GM12872 (cell line): ENCODE measurements at regions not wholly inside any gene's neighbourhood (a gene's known extent, or its start where the extent isn't known, plus 50 kb on each side); places are given as distances from the start of the nearest gene placed in this dataset.

Experiments
- TF ChIP-seq, protein P1 (sequence below): IDR thresholded peaks from 3 replicates; pipeline ENCODE4 v1.5.1; 2011; ENCODE audit warnings: low read depth, mild to moderate bottlenecking, low read length, moderate library complexity; ENCODE audit not compliant: insufficient read depth

- TF ChIP-seq, protein P1, sequence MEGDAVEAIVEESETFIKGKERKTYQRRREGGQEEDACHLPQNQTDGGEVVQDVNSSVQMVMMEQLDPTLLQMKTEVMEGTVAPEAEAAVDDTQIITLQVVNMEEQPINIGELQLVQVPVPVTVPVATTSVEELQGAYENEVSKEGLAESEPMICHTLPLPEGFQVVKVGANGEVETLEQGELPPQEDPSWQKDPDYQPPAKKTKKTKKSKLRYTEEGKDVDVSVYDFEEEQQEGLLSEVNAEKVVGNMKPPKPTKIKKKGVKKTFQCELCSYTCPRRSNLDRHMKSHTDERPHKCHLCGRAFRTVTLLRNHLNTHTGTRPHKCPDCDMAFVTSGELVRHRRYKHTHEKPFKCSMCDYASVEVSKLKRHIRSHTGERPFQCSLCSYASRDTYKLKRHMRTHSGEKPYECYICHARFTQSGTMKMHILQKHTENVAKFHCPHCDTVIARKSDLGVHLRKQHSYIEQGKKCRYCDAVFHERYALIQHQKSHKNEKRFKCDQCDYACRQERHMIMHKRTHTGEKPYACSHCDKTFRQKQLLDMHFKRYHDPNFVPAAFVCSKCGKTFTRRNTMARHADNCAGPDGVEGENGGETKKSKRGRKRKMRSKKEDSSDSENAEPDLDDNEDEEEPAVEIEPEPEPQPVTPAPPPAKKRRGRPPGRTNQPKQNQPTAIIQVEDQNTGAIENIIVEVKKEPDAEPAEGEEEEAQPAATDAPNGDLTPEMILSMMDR: no peak
Measured at GRCh38 chr4:187656959-187657358, 338.6 kb upstream of the ZFP42 start.

DNA sequence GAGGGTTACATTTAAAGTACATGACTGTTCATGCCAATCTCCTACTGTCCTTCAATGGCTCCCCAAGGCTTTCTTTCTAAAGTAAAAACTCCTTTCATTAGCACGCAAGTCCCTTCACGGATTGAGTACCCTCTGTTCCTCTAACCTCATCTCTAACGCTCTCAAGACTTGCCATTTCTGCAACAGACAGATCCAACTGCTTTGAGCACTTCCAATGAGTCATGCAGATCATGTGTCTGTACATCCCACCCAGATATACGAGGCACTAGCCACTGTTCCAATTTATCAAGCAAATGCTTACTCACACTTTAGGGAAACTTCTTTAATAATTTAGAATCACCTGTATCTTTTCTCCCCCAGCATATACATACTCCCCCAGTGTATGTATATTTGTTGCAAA lies 332.5 kb upstream of the ZFP42 start:
- TF ChIP-seq, protein P1: no peak

DNA sequence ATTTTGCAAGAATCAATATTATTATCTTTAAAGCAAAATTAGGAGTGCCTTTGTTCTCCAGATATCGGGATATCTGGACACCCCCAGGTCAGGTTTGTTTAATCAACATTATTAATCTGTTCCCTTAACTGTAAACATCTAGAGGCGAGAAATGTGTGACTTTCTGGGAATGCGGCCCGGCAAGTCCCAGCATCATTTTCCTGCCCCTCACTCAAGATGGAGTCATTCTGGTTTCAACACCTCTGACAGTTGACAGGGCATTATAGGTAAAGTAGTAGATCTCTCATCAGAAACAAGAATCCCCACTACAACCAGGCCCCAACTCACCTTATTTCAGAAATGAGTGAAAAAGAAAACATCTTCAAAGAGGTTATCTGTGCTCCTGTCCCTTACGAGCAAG lies 331.6 kb upstream of the ZFP42 start:
- TF ChIP-seq, protein P1: no peak

DNA sequence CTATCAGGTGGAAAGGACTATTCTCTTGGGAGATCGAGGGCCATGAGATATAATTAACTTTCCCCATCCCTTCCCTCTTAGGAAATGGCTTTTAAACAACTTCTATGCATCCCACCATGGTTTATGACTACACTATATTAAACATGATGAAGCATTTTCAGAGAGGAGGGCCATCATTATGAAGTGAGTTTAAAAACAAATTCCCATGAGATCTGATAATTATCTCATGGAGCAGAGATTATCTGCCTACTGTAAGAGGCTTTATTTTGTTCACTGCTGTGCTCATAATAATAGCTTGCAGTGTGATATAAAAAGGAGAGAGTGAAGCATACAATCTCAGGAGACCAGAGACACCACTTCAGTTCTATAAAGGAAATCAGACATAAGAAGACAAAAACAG lies 330.5 kb upstream of the ZFP42 start:
- TF ChIP-seq, protein P1: no peak

DNA sequence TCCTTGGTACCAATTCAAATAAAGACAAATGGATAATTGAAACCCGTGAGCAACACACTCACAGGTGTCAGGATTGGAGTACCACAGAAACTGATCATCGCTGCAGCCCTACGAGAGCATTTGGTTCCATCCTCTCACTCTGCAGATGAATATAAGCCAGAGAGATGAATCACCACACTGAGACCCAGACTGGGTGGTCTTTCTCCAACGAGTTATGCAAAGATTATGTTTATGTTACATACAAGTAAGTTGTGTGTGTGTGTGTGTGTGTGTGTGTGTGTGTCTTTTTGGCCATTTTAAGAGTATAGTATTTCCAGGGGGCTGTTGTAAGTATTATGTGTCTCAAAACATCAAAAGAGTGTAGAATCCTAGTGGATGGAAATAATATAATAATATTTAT lies 329.5 kb upstream of the ZFP42 start:
- TF ChIP-seq, protein P1: no peak

GRCh38 chr4:187666697-187667494 lies 328.7 kb upstream of the ZFP42 start:
- TF ChIP-seq, protein P1: no peak

DNA sequence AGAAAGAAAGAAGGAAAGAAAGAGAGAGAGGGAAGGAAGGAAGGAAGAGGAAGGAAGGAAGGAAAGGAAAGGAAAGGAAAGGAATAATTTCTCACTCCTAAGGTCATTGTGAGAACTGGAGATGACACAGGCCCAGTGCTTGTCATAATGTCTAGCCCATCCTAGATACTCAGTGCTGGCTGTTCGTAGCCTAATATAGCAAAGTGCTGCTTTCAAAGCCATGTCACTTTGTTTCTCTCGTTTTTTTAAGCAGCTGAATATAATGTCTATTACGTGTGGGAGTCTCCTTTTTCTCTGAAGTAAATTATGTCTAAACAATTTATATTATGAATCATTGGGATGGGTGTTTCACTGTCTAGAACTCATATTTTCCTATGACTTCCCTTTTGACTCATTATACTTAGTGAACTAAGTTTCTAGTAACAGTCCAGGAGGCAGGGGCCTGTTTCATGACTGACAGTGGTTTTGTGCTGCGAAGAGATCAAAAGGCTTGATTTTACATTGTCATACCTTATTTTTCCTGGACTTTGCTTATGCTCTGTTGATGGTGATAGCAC lies 327.0 kb upstream of the ZFP42 start:
- TF ChIP-seq, protein P1: no peak
